WI38 (cell line): ENCODE measurements at regions not wholly inside any gene's neighbourhood (a gene's known extent, or its start where the extent isn't known, plus 50 kb on each side); places are given as distances from the start of the nearest gene placed in this dataset.
A peak's percentile ranks its signal among the peaks of the same experiment; 100 is the strongest.
"Not testable (repeated sequence)": the region's sequence is repeated elsewhere in the genome, so short reads cannot be mapped to it uniquely, and the experiment has no call there.

Experiments
- H3K4me3 ChIP-seq: 2 replicates; pipeline ENCODE4 v1.5.1; 2011; ENCODE audit warnings: low read depth, mild to moderate bottlenecking, control low read depth, low read length
- TF ChIP-seq, protein P1 (sequence below): IDR thresholded peaks from 2 replicates; pipeline ENCODE4 v1.5.1; 2012; ENCODE audit warnings: low read depth, mild to moderate bottlenecking, control low read depth, low read length

DNA sequence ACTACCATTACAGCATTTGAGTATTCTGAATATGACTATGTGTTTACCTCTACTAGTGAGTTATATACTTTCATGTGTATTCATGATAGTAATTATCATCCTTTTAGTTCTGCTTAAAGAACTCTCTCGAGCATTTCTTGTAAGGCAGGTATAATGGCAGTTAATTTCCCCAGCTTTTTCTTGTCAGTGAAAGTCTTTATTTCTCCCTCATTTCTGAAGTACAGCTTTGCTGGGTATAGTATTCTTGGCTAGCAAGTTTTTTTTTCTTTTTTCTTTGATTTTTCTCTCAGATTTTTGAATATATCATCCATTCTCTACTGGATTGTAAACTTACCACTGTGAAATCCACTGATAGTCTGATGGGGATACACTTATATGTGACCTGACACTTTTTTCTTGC, 165.9 kb upstream of the ARHGAP5 start:
- TF ChIP-seq, protein P1, sequence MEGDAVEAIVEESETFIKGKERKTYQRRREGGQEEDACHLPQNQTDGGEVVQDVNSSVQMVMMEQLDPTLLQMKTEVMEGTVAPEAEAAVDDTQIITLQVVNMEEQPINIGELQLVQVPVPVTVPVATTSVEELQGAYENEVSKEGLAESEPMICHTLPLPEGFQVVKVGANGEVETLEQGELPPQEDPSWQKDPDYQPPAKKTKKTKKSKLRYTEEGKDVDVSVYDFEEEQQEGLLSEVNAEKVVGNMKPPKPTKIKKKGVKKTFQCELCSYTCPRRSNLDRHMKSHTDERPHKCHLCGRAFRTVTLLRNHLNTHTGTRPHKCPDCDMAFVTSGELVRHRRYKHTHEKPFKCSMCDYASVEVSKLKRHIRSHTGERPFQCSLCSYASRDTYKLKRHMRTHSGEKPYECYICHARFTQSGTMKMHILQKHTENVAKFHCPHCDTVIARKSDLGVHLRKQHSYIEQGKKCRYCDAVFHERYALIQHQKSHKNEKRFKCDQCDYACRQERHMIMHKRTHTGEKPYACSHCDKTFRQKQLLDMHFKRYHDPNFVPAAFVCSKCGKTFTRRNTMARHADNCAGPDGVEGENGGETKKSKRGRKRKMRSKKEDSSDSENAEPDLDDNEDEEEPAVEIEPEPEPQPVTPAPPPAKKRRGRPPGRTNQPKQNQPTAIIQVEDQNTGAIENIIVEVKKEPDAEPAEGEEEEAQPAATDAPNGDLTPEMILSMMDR: no peak

GRCh38 chr14:31913370-31913769, 163.7 kb upstream of the ARHGAP5 start:
- TF ChIP-seq, protein P1: no peak
- H3K4me3 ChIP-seq: no peak overlapping the region

More for the DNA sequence above, 165.9 kb upstream of the ARHGAP5 start:
- H3K4me3 ChIP-seq: no peak overlapping the region

DNA sequence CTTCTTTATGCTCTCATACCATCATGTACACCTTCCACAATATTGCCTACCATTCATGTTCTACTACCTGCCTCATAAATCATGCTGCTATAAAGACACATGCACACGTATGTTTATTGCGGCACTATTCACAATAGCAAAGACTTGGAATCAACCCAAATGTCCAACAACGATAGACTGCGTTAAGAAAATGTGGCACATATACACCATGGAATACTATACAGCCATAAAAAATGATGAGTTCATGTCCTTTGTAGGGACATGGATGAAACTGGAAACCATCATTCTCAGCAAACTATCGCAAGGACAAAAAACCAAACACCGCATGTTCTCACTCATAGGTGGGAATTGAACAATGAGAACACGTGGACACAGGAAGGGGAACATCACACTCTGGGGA, 158.8 kb upstream of the ARHGAP5 start:
- not testable (repeated sequence) for H3K4me3 ChIP-seq

DNA sequence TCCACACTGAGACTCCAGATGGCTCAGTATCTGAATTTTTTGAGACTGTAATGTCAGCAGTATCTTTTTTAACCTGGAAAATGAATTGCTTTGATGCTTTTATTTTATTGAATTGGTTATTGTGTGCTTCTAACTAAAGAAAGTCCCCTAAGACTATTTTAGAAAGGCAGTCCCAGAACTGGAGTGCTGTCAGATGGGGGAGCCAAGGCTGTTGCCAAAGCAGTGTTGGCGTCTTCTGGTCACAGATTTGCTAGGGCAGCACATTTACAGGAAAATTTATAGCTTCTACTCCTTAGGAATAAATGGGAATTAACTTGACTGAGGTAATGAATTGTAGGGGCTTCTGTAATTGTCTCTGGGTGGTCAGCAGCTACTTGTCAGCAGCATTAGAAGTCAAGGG, 157.1 kb upstream of the ARHGAP5 start:
- TF ChIP-seq, protein P1: no peak
- H3K4me3 ChIP-seq: no peak overlapping the region

GRCh38 chr14:31920989-31921650, 156.0 kb upstream of the ARHGAP5 start:
- no peak overlapping the region for H3K4me3 ChIP-seq
- TF ChIP-seq, protein P1: no peak

DNA sequence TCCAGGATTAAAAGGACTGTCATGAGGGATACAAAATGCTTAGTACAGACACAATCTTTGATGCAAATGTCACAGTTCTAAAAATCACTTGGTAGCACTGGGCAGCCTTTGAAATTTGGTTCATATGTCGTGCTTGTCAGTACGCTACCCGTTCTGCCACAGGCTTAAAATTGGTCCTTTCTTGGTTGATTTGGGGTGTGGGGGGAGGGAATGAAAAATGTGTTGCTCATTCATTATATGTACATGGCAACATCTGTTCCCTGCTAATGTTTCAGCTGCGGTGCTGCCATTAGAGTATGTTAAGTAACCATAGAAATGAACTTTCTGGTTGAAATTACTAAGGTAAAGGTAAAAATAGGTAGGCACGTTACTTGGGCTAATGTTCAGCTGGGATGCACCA, 155.4 kb upstream of the ARHGAP5 start:
- no peak overlapping the region for H3K4me3 ChIP-seq
- TF ChIP-seq, protein P1: no peak

DNA sequence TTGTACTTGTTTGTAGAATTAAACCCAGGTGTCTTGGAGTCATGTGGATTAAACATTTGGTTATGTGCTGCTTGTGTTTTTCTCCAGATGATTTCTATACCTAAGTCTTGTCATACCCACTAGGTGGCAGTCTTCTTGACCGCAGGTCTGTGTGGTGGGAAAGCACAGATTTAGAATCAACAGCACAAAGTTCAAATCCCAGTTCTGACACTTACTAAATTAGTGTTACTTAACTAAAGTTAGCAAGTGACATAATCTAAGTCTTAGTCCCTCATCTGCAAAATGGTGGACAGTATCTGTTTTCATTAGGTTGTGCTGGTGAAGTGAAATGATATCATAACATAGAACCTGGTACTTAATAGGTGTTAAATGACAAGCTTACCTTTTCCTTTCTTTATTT, 151.0 kb upstream of the ARHGAP5 start:
- TF ChIP-seq, protein P1: peak; percentile 27; the same call in 1 of the 2 replicates
- no peak overlapping the region for H3K4me3 ChIP-seq
